ENCODE measurements at regions not wholly inside any gene's neighbourhood (a gene's known extent, or its start where the extent isn't known, plus 50 kb on each side); places are given as distances from the start of the nearest gene placed in this dataset.

GRCh38 chr15:70318594-70319465 is 221.1 kb upstream of the TLE3 start:
- Histone ChIP-seq H3K27ac (no peak overlapping the region), H3K4me3 (no peak overlapping the region), H3K4me1 (ENCODE audit: insufficient read depth) (peaks cover 9% of the 10 kb centered on the region), H3K27me3 (no peaks in the 10 kb centered on the region), H3K9me3 (no peaks in the 10 kb centered on the region), H3K36me3 (no peaks in the 10 kb centered on the region)
- DNase-seq = peak in 1 of 5 donors; percentile 57
- 54 to 70% (median 59%) methylated on average over 11 of the region's 11 CpGs for WGBS, 3 donors
- intact Hi-C loops (cut with DNase I) = no loop called here
- TF ChIP-seq POLR2A (IDR thresholded peaks at IDR 0.05) (no peak), CTCF (IDR thresholded peaks at IDR 0.05) (no peak), EP300 (IDR thresholded peaks at IDR 0.05) (no peak)

GRCh38 chr15:70316059-70316600 is 218.4 kb upstream of the TLE3 start:
- intact Hi-C loops (cut with DNase I) = no loop called here
- Histone ChIP-seq H3K4me3 (no peak overlapping the region), H3K27ac (no peak overlapping the region), H3K9me3 (no peaks in the 10 kb centered on the region), H3K27me3 (no peaks in the 10 kb centered on the region), H3K4me1 (ENCODE audit: insufficient read depth) (peaks cover 1% of the 10 kb centered on the region), H3K36me3 (no peaks in the 10 kb centered on the region)
- WGBS, 3 donors = 72 to 79% (median 74%) methylated on average over 8 of the region's 8 CpGs
- TF ChIP-seq EP300 (IDR thresholded peaks at IDR 0.05) (no peak), POLR2A (IDR thresholded peaks at IDR 0.05) (no peak), CTCF (IDR thresholded peaks at IDR 0.05) (no peak)
- DNase-seq = no peak

- Histone ChIP-seq H3K36me3 (no peaks in the 10 kb centered on the region), H3K27ac (no peak overlapping the region), H3K9me3 (no peaks in the 10 kb centered on the region), H3K27me3 (no peaks in the 10 kb centered on the region), H3K4me1 (ENCODE audit: insufficient read depth) (no peaks in the 10 kb centered on the region), H3K4me3 (no peak overlapping the region)
- no peak for DNase-seq
- intact Hi-C loops (cut with DNase I) = no loop called here
- TF ChIP-seq EP300 (IDR thresholded peaks at IDR 0.05) = no peak
- no peak for TF ChIP-seq CTCF (IDR thresholded peaks at IDR 0.05)
- TF ChIP-seq POLR2A (IDR thresholded peaks at IDR 0.05) = no peak
These were observed 217.7 kb upstream of the TLE3 start for GRCh38 chr15:70315431-70315830.

- intact Hi-C loops (cut with DNase I) = no loop called here
- TF ChIP-seq EP300 (IDR thresholded peaks at IDR 0.05) (no peak), CTCF (IDR thresholded peaks at IDR 0.05) (no peak), POLR2A (IDR thresholded peaks at IDR 0.05) (no peak)
- WGBS, 3 donors = 95 to 96% (median 95%) methylated on average over 3 of the region's 3 CpGs
These were observed 217.0 kb upstream of the TLE3 start for GRCh38 chr15:70314688-70315087.

More at GRCh38 chr15:70314688-70315087, 217.0 kb upstream of the TLE3 start:
- no peak for DNase-seq
- Histone ChIP-seq H3K9me3 (no peaks in the 10 kb centered on the region), H3K4me3 (no peak overlapping the region), H3K4me1 (ENCODE audit: insufficient read depth) (no peaks in the 10 kb centered on the region), H3K27me3 (no peaks in the 10 kb centered on the region), H3K36me3 (no peaks in the 10 kb centered on the region), H3K27ac (no peak overlapping the region)
